Retinal pigment epithelial cell (primary cell): ENCODE measurements at regions not wholly inside any gene's neighbourhood (a gene's known extent, or its start where the extent isn't known, plus 50 kb on each side); places are given as distances from the start of the nearest gene placed in this dataset.
"Not testable (repeated sequence)": the region's sequence is repeated elsewhere in the genome, so short reads cannot be mapped to it uniquely, and the experiment has no call there.

ENCODE experiments used
- DNase-seq: peaks from one replicate; pipeline ENCODE4 v3.0.0-alpha.2; 2010; ENCODE audit warnings: low read depth
- H3K4me3 ChIP-seq: 2 replicates; pipeline ENCODE4 v1.5.1; 2011; ENCODE audit warnings: mild to moderate bottlenecking, low read length, control low read depth, moderate library complexity
- TF ChIP-seq, protein P1 (sequence below): conservative IDR thresholded peaks from 2 replicates; pipeline ENCODE4 v1.5.1; 2011; ENCODE audit warnings: low read depth, low read length, control low read depth, inconsistent platforms

DNA sequence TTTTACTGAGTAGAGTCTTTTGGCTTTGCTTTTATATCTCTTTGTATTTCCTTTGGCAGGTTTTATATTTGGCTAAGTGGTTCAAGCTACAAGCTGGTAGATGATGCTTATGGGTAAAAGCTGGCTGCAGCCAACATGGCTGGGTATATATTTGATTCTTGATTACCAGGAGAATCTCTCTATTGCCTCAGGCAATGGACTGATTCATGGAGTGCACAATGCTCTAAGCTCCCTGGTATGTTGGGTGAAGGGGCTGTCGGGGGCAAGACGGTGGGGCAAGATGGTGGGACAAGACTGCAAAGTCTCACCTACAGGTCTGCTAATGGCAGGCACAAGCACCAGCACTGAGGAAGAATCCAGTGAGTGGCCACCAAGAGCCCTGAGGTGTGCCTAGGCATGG, 366.6 kb downstream of the DMAC1 start:
- TF ChIP-seq, protein P1, sequence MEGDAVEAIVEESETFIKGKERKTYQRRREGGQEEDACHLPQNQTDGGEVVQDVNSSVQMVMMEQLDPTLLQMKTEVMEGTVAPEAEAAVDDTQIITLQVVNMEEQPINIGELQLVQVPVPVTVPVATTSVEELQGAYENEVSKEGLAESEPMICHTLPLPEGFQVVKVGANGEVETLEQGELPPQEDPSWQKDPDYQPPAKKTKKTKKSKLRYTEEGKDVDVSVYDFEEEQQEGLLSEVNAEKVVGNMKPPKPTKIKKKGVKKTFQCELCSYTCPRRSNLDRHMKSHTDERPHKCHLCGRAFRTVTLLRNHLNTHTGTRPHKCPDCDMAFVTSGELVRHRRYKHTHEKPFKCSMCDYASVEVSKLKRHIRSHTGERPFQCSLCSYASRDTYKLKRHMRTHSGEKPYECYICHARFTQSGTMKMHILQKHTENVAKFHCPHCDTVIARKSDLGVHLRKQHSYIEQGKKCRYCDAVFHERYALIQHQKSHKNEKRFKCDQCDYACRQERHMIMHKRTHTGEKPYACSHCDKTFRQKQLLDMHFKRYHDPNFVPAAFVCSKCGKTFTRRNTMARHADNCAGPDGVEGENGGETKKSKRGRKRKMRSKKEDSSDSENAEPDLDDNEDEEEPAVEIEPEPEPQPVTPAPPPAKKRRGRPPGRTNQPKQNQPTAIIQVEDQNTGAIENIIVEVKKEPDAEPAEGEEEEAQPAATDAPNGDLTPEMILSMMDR: no peak
- no peak for DNase-seq
- H3K4me3 ChIP-seq: no peak overlapping the region

DNA sequence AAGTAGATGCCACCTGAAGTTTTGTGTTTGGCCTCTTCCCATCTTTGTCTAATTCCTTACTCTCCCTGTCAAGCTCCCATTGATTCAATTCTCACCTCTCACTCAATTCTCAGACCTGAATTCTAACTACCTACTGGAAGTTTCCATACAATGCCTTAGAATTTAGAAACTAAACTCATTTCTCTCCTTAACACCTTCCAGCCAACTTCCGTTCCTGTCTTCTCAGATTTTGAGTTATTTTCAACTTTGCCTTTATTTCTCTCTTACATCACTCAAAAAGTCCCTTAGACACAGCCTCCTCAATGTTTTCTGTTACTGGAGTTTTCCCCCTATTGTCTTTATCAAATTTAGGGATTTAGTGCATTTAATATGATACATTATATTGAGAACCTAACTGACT, 382.2 kb downstream of the DMAC1 start:
- not testable (repeated sequence) for DNase-seq, H3K4me3 ChIP-seq

GRCh38 chr9:7415836-7416235, 383.7 kb downstream of the DMAC1 start:
- TF ChIP-seq, protein P1: no peak
- H3K4me3 ChIP-seq: no peak overlapping the region
- DNase-seq: no peak

- TF ChIP-seq, protein P1: no peak
- no peak overlapping the region for H3K4me3 ChIP-seq
- DNase-seq: no peak
Measured at GRCh38 chr9:7408845-7409244, 390.7 kb downstream of the DMAC1 start.

GRCh38 chr9:7407246-7407645, 392.3 kb downstream of the DMAC1 start:
- DNase-seq: no peak
- H3K4me3 ChIP-seq: no peak overlapping the region
- TF ChIP-seq, protein P1: no peak

DNA sequence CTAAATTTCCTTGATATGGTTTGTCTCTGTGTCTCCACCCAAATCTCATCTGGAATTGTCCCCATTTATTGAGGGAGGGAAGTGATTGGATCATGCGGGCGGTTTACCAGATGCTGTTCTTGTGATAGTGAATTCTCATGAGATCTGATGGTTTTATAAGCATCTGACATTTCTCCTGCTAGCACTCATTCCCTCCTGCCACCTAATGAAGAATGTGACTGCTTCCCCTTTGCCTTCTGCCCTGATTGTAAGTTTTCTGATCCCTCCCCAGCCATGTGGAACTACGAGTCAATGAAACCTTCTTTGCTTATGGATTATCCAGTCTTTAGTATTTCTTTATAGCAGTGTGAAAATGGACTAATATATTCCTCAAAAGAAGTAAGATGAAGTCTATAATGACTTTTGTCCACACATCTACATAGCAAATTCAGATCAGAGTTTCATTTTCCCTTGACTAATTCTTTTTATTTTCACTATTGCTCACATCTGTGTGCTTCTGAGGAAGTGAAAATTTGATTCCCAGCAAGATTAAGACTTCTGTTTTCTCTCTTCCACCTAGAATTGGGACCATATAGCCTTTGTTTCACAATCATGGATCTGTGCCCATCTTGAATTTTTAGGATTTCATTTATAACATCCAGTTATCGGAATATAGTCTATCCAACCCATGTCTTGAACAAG, 393.5 kb downstream of the DMAC1 start:
- no peak overlapping the region for H3K4me3 ChIP-seq
- TF ChIP-seq, protein P1: no peak
- no peak for DNase-seq

DNA sequence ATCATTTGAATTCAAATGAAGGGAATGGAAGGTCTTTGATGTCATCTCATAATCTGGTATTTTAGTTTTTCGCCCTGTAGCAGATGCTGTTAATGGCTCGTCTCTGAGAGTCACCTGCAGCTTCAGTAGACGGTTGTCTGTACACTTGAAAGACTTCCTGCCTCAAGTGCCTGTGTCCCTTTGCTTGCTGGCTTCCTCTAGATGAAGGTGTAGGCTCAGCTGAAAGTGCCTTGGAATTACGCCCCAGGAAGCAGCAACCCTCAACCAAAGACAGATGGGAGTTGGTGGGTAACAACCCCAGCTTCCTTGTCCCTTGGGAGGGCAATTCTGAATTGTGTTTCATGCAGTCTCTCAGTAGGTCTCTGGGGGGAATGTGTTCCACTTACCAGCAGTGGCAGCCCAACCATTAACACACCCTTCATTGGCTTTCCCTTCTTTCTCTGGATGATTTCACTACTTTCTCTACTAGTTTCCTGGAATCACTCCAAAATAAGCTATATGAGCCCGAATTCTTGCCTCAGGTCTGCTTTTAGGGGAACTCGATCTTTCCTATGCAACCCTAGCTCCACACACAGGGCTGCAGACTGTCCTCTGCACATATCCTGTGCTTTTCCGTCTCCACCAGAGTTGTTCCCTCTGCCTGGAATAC, 395.6 kb downstream of the DMAC1 start:
- TF ChIP-seq, protein P1: no peak
- no peak overlapping the region for H3K4me3 ChIP-seq
- DNase-seq: no peak

GRCh38 chr9:7403028-7403389, 396.6 kb downstream of the DMAC1 start:
- TF ChIP-seq, protein P1: no peak
- H3K4me3 ChIP-seq: no peak overlapping the region
- DNase-seq: no peak
